HCT116 (cell line): ENCODE measurements at regions not wholly inside any gene's neighbourhood (a gene's known extent, or its start where the extent isn't known, plus 50 kb on each side); places are given as distances from the start of the nearest gene placed in this dataset.

ENCODE experiments used
- ATAC-seq: fragments of 200-7000 bp; cut with Tn5 transposase; 2 replicates; pipeline ENCODE4 v1.9.1; 2020; ENCODE audit warnings: mild to moderate bottlenecking, moderate library complexity
- BruUV-seq: library from RNA; stranded (reverse); fragments of 400-500 nt; replicated peaks from 2 replicates; lab custom pipeline; 2021; lab: Mats Ljungman, UMichigan
- CTCF ChIA-PET: fragments of 300-600 bp; sonication (Branson Sonifier 250); formaldehyde crosslinking; loops from one replicate; lab custom pipeline; 2021; ENCODE audit warnings: antibody characterized with exemption; lab: Charles Lee
- POLR2A ChIA-PET: fragments of 300-600, 350-600 bp; sonication (Branson Sonifier 250); formaldehyde crosslinking; loops from one replicate; lab custom pipeline; 2021; ENCODE audit warnings: antibody characterized with exemption; lab: Charles Lee
- RAD21 ChIA-PET, 2 experiments: fragments of 300-600 bp; sonication (Branson Sonifier 250); formaldehyde crosslinking; loops; one replicate each; lab custom pipeline; 2023; ENCODE audit warnings: low total read pairs in 2 of 2; ENCODE audit not compliant: uncharacterized antibody in 2 of 2, unreplicated experiment in 2 of 2, low non-redundant PET in 1 of 2; lab: Charles Lee
- DNase-seq: peaks from one replicate; pipeline ENCODE4 v3.0.0-alpha.2; 2010; ENCODE audit warnings: low read depth, low spot score
- H2AFZ ChIP-seq: fragments of 200-600 bp; shearing (Covaris generic), sonication (generic); 2 replicates; pipeline ENCODE4 v1.6.1; 2017; ENCODE audit warnings: low read depth, mixed run types, mixed read lengths, antibody characterized with exemption, low read length; ENCODE audit not compliant: poor library complexity, severe bottlenecking
- H3K27ac ChIP-seq: 2 replicates; pipeline ENCODE4 v1.5.1; 2012; ENCODE audit warnings: low read depth, low read length
- H3K27me3 ChIP-seq: fragments of 200-600 bp; sonication (generic); 2 replicates; pipeline ENCODE4 v1.6.1; 2016; ENCODE audit warnings: mixed run types, low read length, mixed read lengths; ENCODE audit not compliant: insufficient read depth
- H3K36me3 ChIP-seq, 2 experiments: fragments of 200-500 bp in 1 of 2; fragments of 200-600 bp in 1 of 2; sonication (Bioruptor generic) in 1 of 2; sonication (generic) in 1 of 2; 2 replicates each; pipeline versions ENCODE4 v1.5.1 to v1.6.1; 2014 to 2016; ENCODE audit warnings: low read length in 2 of 2, inconsistent platforms in 1 of 2, mixed read lengths in 1 of 2, mixed run types in 1 of 2; ENCODE audit not compliant: insufficient read depth in 2 of 2, control insufficient read depth in 1 of 2
- H3K4me1 ChIP-seq, 2 experiments: fragments of 200-600 bp in 1 of 2; sonication (generic) in 1 of 2; 2 replicates each; pipeline versions ENCODE4 v1.5.1 to v1.6.1; 2012 to 2017; ENCODE audit warnings: low read length in 2 of 2, inconsistent platforms in 1 of 2, mild to moderate bottlenecking in 1 of 2, mixed read lengths in 1 of 2, mixed run types in 1 of 2, moderate library complexity in 1 of 2; ENCODE audit not compliant: insufficient read depth in 2 of 2, control insufficient read depth in 1 of 2
- H3K4me2 ChIP-seq: fragments of 200-600 bp; sonication (generic); 2 replicates; pipeline ENCODE4 v1.6.1; 2017; ENCODE audit warnings: mixed run types, low read length, mixed read lengths
- H3K4me3 ChIP-seq, 2 experiments: fragments of 200-600 bp in 1 of 2; sonication (generic) in 1 of 2; replicated peaks in 1 of 2; 2 replicates each; pipeline ENCODE4 v1.5.1; 2011 to 2016; ENCODE audit warnings: low read length in 2 of 2, control low read depth in 1 of 2, low read depth in 1 of 2, mild to moderate bottlenecking in 1 of 2, mixed read lengths in 1 of 2, mixed run types in 1 of 2
- H3K79me2 ChIP-seq: fragments of 200-600 bp; sonication (generic); 2 replicates; pipeline ENCODE4 v1.6.1; 2017; ENCODE audit warnings: mild to moderate bottlenecking, mixed run types, low read length, moderate library complexity, mixed read lengths; ENCODE audit not compliant: insufficient read depth
- H3K9ac ChIP-seq: fragments of 200-600 bp; sonication (generic); 2 replicates; pipeline ENCODE4 v1.6.1; 2016; ENCODE audit warnings: low read length, mixed read lengths
- H3K9me2 ChIP-seq: fragments of 200-600 bp; sonication (generic), shearing (Covaris generic); 2 replicates; pipeline ENCODE4 v1.6.1; 2017; ENCODE audit warnings: mixed run types, mild to moderate bottlenecking, moderate library complexity; ENCODE audit not compliant: insufficient read depth
- H3K9me3 ChIP-seq, 2 experiments: fragments of 200-500 bp in 1 of 2; fragments of 200-600 bp in 1 of 2; sonication (Bioruptor generic) in 1 of 2; sonication (generic) in 1 of 2; 2 replicates each; pipeline ENCODE4 v1.6.1; 2014 to 2017; ENCODE audit warnings: low read length in 2 of 2, mixed read lengths in 2 of 2, inconsistent platforms in 1 of 2, low read depth in 1 of 2, mild to moderate bottlenecking in 1 of 2, mixed run types in 1 of 2, moderate library complexity in 1 of 2; ENCODE audit not compliant: control insufficient read depth in 1 of 2, insufficient read depth in 1 of 2
- H4K20me1 ChIP-seq: fragments of 200-600 bp; sonication (generic), shearing (Covaris generic); 2 replicates; pipeline ENCODE4 v1.6.1; 2017; ENCODE audit warnings: mixed run types, mild to moderate bottlenecking, moderate library complexity; ENCODE audit not compliant: insufficient read depth
- ATF3 ChIP-seq: IDR thresholded peaks from 2 replicates; pipeline ENCODE4 v1.6.1; 2012
- CBX3 ChIP-seq: IDR thresholded peaks from 2 replicates; pipeline ENCODE4 v1.6.1; 2012; ENCODE audit warnings: low read depth
- CEBPB ChIP-seq: IDR thresholded peaks from 2 replicates; pipeline ENCODE4 v1.6.1; 2012; ENCODE audit warnings: low read depth
- CTCF ChIP-seq, 3 experiments: fragments of 200-600 bp in 1 of 3; sonication (generic) in 1 of 3; IDR thresholded peaks in 2 of 3; conservative IDR thresholded peaks in 1 of 3; 2 replicates each; pipeline ENCODE4 v1.5.1; 2012 to 2017; ENCODE audit warnings: low read depth in 2 of 3, low read length in 2 of 3, antibody characterized with exemption in 1 of 3, borderline replicate concordance in 1 of 3, control low read depth in 1 of 3, mild to moderate bottlenecking in 1 of 3, mixed read lengths in 1 of 3, mixed run types in 1 of 3, moderate library complexity in 1 of 3; ENCODE audit not compliant: insufficient read depth in 1 of 3
- EGR1 ChIP-seq: IDR thresholded peaks from 2 replicates; pipeline ENCODE4 v1.6.1; 2012; ENCODE audit warnings: low read depth
- ELF1 ChIP-seq: IDR thresholded peaks from 2 replicates; pipeline ENCODE4 v1.6.1; 2012; ENCODE audit warnings: low read depth, borderline replicate concordance
- EZH2 ChIP-seq: fragments of 200-600 bp; sonication (generic); IDR thresholded peaks from 2 replicates; pipeline ENCODE4 v1.6.1; 2017; ENCODE audit warnings: antibody characterized with exemption, mixed run types
- EZH2phosphoT487 ChIP-seq: fragments of 200-600 bp; IDR thresholded peaks from 2 replicates; pipeline ENCODE4 v1.6.1; 2018; ENCODE audit warnings: antibody characterized with exemption, borderline replicate concordance
- FOSL1 ChIP-seq: IDR thresholded peaks from 2 replicates; pipeline ENCODE4 v1.6.1; 2012; ENCODE audit warnings: low read depth
- JUND ChIP-seq: IDR thresholded peaks from 2 replicates; pipeline ENCODE4 v1.6.1; 2012
- MAX ChIP-seq: IDR thresholded peaks from 2 replicates; pipeline ENCODE4 v1.6.1; 2012
- POLR2A ChIP-seq: IDR thresholded peaks from 2 replicates; pipeline ENCODE4 v1.7.0; 2011; ENCODE audit warnings: borderline replicate concordance; ENCODE audit not compliant: insufficient read depth, insufficient read length; ENCODE audit errors: extremely low read depth
- RAD21 ChIP-seq: IDR thresholded peaks from 2 replicates; pipeline ENCODE4 v1.6.1; 2012; ENCODE audit warnings: low read depth, mild to moderate bottlenecking
- SP1 ChIP-seq: IDR thresholded peaks from 2 replicates; pipeline ENCODE4 v1.6.1; 2012; ENCODE audit warnings: low read depth
- SRF ChIP-seq: IDR thresholded peaks from 2 replicates; pipeline ENCODE4 v1.6.1; 2012; ENCODE audit warnings: low read depth
- YY1 ChIP-seq: IDR thresholded peaks from 2 replicates; pipeline ENCODE4 v1.6.1; 2011; ENCODE audit warnings: low read length, low read depth, moderate library complexity, mild to moderate bottlenecking; ENCODE audit not compliant: insufficient replicate concordance; ENCODE audit errors: extremely low read depth
- ZFX ChIP-seq: fragments of 450-650 bp; IDR thresholded peaks from 2 replicates; pipeline ENCODE4 v1.6.1; 2017
- ZNF274 ChIP-seq: fragments of 200-500 bp; sonication (Bioruptor generic); IDR thresholded peaks from 2 replicates; pipeline ENCODE4 v1.6.1; 2014; ENCODE audit warnings: mild to moderate bottlenecking, low read depth, low read length, inconsistent platforms
- intact Hi-C: fragments of 100-400 bp; cut with micrococcal nuclease; formaldehyde crosslinking; loops from 2 replicates; pipeline ENCODE4 v1.10.0; 2022
- TF ChIP-seq, protein P1 (sequence below): IDR thresholded peaks from 2 replicates; pipeline ENCODE4 v1.6.1; 2012; ENCODE audit warnings: low read depth

DNA sequence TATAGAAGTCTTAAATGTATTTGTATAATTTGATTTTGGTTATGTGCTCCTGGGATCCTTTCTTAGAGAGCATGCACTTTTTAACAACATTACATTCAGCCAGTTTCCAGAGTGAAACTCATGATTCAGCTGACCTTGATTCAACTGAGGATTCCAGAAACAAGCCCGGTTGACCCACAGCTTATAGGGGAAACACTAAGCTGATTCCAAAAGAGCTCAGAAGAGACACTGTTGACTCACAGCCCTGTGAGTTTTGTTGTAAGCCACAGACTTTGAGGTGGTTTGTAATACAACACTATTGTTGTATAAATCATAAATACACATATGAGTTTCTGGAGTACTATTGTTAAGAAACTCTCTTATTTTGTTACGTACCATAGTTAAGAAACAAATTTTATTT is 133.8 kb upstream of the MGAT4C start (continued):
- TF ChIP-seq CTCF (IDR thresholded peaks at IDR 0.05 in 2 of 3, conservative IDR thresholded peaks at IDR 0.05 in 1 of 3; ENCODE audit: borderline replicate concordance in 1 of 3, insufficient read depth in 1 of 3, low read depth in 2 of 3, low read length in 2 of 3) (no peak), EZH2phosphoT487 (no peak), CBX3 (no peak), ELF1 (no peak), RAD21 (no peak), CEBPB (no peak), ATF3 (no peak), YY1 (no peak), ZFX (no peak), SRF (no peak), MAX (no peak), SP1 (no peak), POLR2A (no peak)

DNA sequence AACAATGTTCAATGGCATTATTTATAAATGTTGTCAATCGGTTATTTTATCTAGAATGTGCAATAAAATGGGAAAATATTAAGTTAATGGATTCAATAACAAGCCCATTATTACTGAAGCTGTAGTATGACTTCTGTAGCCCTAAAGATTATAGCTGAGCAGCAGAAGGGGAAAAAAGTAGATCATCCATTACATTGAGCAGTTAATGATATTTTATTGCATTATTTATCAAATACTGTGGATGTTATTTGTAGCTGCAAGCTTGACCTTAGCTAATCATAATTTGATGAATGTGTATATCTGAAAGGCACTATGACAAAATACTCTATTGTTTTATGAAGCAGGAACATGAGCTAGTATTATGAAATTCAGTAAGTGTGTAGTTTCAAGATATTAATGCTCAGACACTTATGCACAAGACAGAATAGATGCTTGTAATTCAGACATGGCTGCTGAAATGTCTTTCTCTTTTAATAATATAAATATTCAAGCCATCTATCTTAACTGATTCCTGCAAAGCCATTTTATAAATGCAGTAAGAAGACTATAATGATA is 131.5 kb upstream of the MGAT4C start:
- Histone ChIP-seq H3K9me3 (no peaks in the 10 kb centered on the region), H3K4me1 (no peaks in the 10 kb centered on the region), H2AFZ (no peak overlapping the region), H3K4me3 (no peak overlapping the region), H3K36me3 (no peaks in the 10 kb centered on the region), H3K79me2 (no peaks in the 10 kb centered on the region), H4K20me1 (no peaks in the 10 kb centered on the region), H3K27me3 (no peaks in the 10 kb centered on the region), H3K4me2 (no peak overlapping the region), H3K9me2 (no peaks in the 10 kb centered on the region), H3K9ac (no peak overlapping the region), H3K27ac (no peak overlapping the region)
- ChIA-PET RAD21 (no interaction called here), CTCF (no interaction called here), POLR2A (interaction anchor here (0.7 kb wide), 1 partner anchor 26 kb away, joined by 5 read pairs; no protein-coding TSS in a partner anchor)
- intact Hi-C loops: no loop called here
- ATAC-seq: no peak
- no peak for DNase-seq
- BruUV-seq: no TSS peak
- TF ChIP-seq CBX3: no peak
- TF ChIP-seq YY1: no peak
- TF ChIP-seq ZNF274: no peak
- no peak for TF ChIP-seq SRF
- TF ChIP-seq, protein P1, sequence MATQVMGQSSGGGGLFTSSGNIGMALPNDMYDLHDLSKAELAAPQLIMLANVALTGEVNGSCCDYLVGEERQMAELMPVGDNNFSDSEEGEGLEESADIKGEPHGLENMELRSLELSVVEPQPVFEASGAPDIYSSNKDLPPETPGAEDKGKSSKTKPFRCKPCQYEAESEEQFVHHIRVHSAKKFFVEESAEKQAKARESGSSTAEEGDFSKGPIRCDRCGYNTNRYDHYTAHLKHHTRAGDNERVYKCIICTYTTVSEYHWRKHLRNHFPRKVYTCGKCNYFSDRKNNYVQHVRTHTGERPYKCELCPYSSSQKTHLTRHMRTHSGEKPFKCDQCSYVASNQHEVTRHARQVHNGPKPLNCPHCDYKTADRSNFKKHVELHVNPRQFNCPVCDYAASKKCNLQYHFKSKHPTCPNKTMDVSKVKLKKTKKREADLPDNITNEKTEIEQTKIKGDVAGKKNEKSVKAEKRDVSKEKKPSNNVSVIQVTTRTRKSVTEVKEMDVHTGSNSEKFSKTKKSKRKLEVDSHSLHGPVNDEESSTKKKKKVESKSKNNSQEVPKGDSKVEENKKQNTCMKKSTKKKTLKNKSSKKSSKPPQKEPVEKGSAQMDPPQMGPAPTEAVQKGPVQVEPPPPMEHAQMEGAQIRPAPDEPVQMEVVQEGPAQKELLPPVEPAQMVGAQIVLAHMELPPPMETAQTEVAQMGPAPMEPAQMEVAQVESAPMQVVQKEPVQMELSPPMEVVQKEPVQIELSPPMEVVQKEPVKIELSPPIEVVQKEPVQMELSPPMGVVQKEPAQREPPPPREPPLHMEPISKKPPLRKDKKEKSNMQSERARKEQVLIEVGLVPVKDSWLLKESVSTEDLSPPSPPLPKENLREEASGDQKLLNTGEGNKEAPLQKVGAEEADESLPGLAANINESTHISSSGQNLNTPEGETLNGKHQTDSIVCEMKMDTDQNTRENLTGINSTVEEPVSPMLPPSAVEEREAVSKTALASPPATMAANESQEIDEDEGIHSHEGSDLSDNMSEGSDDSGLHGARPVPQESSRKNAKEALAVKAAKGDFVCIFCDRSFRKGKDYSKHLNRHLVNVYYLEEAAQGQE: no peak
- no peak for TF ChIP-seq EZH2
- no peak for TF ChIP-seq POLR2A
- TF ChIP-seq FOSL1: no peak
- no peak for TF ChIP-seq JUND
- TF ChIP-seq MAX: no peak
- no peak for TF ChIP-seq EGR1
- no peak for TF ChIP-seq CEBPB
- no peak for TF ChIP-seq ZFX
